Thyroid gland (tissue), 4 donors: ENCODE measurements at regions not wholly inside any gene's neighbourhood (a gene's known extent, or its start where the extent isn't known, plus 50 kb on each side); places are given as distances from the start of the nearest gene placed in this dataset.

ENCODE experiments used
- CTCF ChIP-seq, 6 experiments: fragments of 200-600 bp in 3 of 6; fragments of 450-650 bp in 3 of 6; sonication (generic) in 3 of 6; IDR thresholded peaks; one replicate each; pipeline ENCODE4 v1.5.1; 2016 to 2019; ENCODE audit warnings: antibody characterized with exemption in 6 of 6, mild to moderate bottlenecking in 2 of 6, inconsistent platforms in 1 of 6, moderate library complexity in 1 of 6
- POLR2A ChIP-seq, 2 donors: fragments of 450-650 bp; IDR thresholded peaks; one replicate each; pipeline ENCODE4 v1.6.1; 2017; ENCODE audit warnings: antibody characterized with exemption in 2 of 2, mild to moderate bottlenecking in 2 of 2, moderate library complexity in 1 of 2

- TF ChIP-seq CTCF (IDR thresholded peaks at IDR 0.05) (no peak), POLR2A (IDR thresholded peaks at IDR 0.05) (no peak)
Measured at GRCh38 chr18:1627494-1627893, 722.8 kb downstream of the ADCYAP1 start.
